ENCODE measurements at regions not wholly inside any gene's neighbourhood (a gene's known extent, or its start where the extent isn't known, plus 50 kb on each side); places are given as distances from the start of the nearest gene placed in this dataset.

GRCh38 chr5:133818869-133819600 lies 149.4 kb downstream of the C5orf15 start:
- H3K4me3 ChIP-seq (ENCODE audit: extremely low read depth, insufficient read depth, low read length, poor library complexity, severe bottlenecking), result no peak overlapping the region
- no peak overlapping the region for H3K27ac ChIP-seq (ENCODE audit: low read depth, low read length, severe bottlenecking)
- no peaks in the 10 kb centered on the region for H3K9me3 ChIP-seq (ENCODE audit: control insufficient read depth, low read length)
- 89 to 92% methylated on average over 7 to 9 of the region's 12 CpGs for WGBS, 2 experiments (ENCODE audit: insufficient coverage in 2 of 2)
- no peaks in the 10 kb centered on the region for H3K36me3 ChIP-seq (ENCODE audit: control insufficient read depth, insufficient read depth, low read length)
- H3K4me1 ChIP-seq (ENCODE audit: control insufficient read depth, insufficient read depth, low read length, poor library complexity, severe bottlenecking), result peaks cover 7% of the 10 kb centered on the region

GRCh38 chr5:133818031-133818431 lies 150.4 kb downstream of the C5orf15 start:
- no peaks in the 10 kb centered on the region for H3K9me3 ChIP-seq (ENCODE audit: control insufficient read depth, low read length)
- H3K36me3 ChIP-seq (ENCODE audit: control insufficient read depth, insufficient read depth, low read length), result no peaks in the 10 kb centered on the region
- no peak overlapping the region for H3K4me3 ChIP-seq (ENCODE audit: extremely low read depth, insufficient read depth, low read length, poor library complexity, severe bottlenecking)
- peaks cover 7% of the 10 kb centered on the region for H3K4me1 ChIP-seq (ENCODE audit: control insufficient read depth, insufficient read depth, low read length, poor library complexity, severe bottlenecking)
- no peak overlapping the region for H3K27ac ChIP-seq (ENCODE audit: low read depth, low read length, severe bottlenecking)
- WGBS, 2 experiments (ENCODE audit: insufficient coverage in 2 of 2), result 88 to 95% methylated on average over 5 of the region's 5 CpGs

- H3K36me3 ChIP-seq (ENCODE audit: control insufficient read depth, insufficient read depth, low read length), result no peaks in the 10 kb centered on the region
- H3K9me3 ChIP-seq (ENCODE audit: control insufficient read depth, low read length), result no peaks in the 10 kb centered on the region
- H3K4me3 ChIP-seq (ENCODE audit: extremely low read depth, insufficient read depth, low read length, poor library complexity, severe bottlenecking), result no peak overlapping the region
- WGBS, 2 experiments (ENCODE audit: insufficient coverage in 2 of 2), result 83 to 92% methylated on average over 1 to 2 of the region's 2 CpGs
- peaks cover 7% of the 10 kb centered on the region for H3K4me1 ChIP-seq (ENCODE audit: control insufficient read depth, insufficient read depth, low read length, poor library complexity, severe bottlenecking)
- H3K27ac ChIP-seq (ENCODE audit: low read depth, low read length, severe bottlenecking), result no peak overlapping the region
Measured at GRCh38 chr5:133817456-133817855, 151.0 kb downstream of the C5orf15 start.

GRCh38 chr5:133816791-133817190 lies 151.6 kb downstream of the C5orf15 start:
- H3K36me3 ChIP-seq (ENCODE audit: control insufficient read depth, insufficient read depth, low read length), result no peaks in the 10 kb centered on the region
- H3K4me3 ChIP-seq (ENCODE audit: extremely low read depth, insufficient read depth, low read length, poor library complexity, severe bottlenecking), result no peak overlapping the region
- H3K9me3 ChIP-seq (ENCODE audit: control insufficient read depth, low read length), result no peaks in the 10 kb centered on the region
- H3K4me1 ChIP-seq (ENCODE audit: control insufficient read depth, insufficient read depth, low read length, poor library complexity, severe bottlenecking), result peaks cover 7% of the 10 kb centered on the region
- H3K27ac ChIP-seq (ENCODE audit: low read depth, low read length, severe bottlenecking), result no peak overlapping the region
- 97 to 100% methylated on average over 5 of the region's 5 CpGs for WGBS, 2 experiments (ENCODE audit: insufficient coverage in 2 of 2)

GRCh38 chr5:133814152-133814551 lies 154.3 kb downstream of the C5orf15 start:
- no peak overlapping the region for H3K27ac ChIP-seq (ENCODE audit: low read depth, low read length, severe bottlenecking)
- H3K4me1 ChIP-seq (ENCODE audit: control insufficient read depth, insufficient read depth, low read length, poor library complexity, severe bottlenecking), result no peaks in the 10 kb centered on the region
- H3K9me3 ChIP-seq (ENCODE audit: control insufficient read depth, low read length), result no peaks in the 10 kb centered on the region
- H3K36me3 ChIP-seq (ENCODE audit: control insufficient read depth, insufficient read depth, low read length), result no peaks in the 10 kb centered on the region
- WGBS, 2 experiments (ENCODE audit: insufficient coverage in 2 of 2), result 82 to 96% methylated on average over 5 to 6 of the region's 8 CpGs
- no peak overlapping the region for H3K4me3 ChIP-seq (ENCODE audit: extremely low read depth, insufficient read depth, low read length, poor library complexity, severe bottlenecking)

GRCh38 chr5:133811168-133811567 lies 157.3 kb downstream of the C5orf15 start:
- no peak overlapping the region for H3K4me3 ChIP-seq (ENCODE audit: extremely low read depth, insufficient read depth, low read length, poor library complexity, severe bottlenecking)
- no peaks in the 10 kb centered on the region for H3K36me3 ChIP-seq (ENCODE audit: control insufficient read depth, insufficient read depth, low read length)
- H3K4me1 ChIP-seq (ENCODE audit: control insufficient read depth, insufficient read depth, low read length, poor library complexity, severe bottlenecking), result no peaks in the 10 kb centered on the region
- H3K27ac ChIP-seq (ENCODE audit: low read depth, low read length, severe bottlenecking), result no peak overlapping the region
- no peaks in the 10 kb centered on the region for H3K9me3 ChIP-seq (ENCODE audit: control insufficient read depth, low read length)
- WGBS, 2 experiments (ENCODE audit: insufficient coverage in 2 of 2), result 85 to 97% methylated on average over 2 to 3 of the region's 3 CpGs

GRCh38 chr5:133809801-133810200 lies 158.6 kb downstream of the C5orf15 start:
- Histone ChIP-seq H3K9me3 (ENCODE audit: control insufficient read depth, low read length) (no peaks in the 10 kb centered on the region), H3K36me3 (ENCODE audit: control insufficient read depth, insufficient read depth, low read length) (no peaks in the 10 kb centered on the region), H3K4me3 (ENCODE audit: extremely low read depth, insufficient read depth, low read length, poor library complexity, severe bottlenecking) (no peak overlapping the region), H3K4me1 (ENCODE audit: control insufficient read depth, insufficient read depth, low read length, poor library complexity, severe bottlenecking) (no peaks in the 10 kb centered on the region), H3K27ac (ENCODE audit: low read depth, low read length, severe bottlenecking) (no peak overlapping the region)
- WGBS, 2 experiments (ENCODE audit: insufficient coverage in 2 of 2), result 94 to 95% methylated on average over 2 of the region's 2 CpGs

GRCh38 chr5:133807348-133807747 lies 161.1 kb downstream of the C5orf15 start:
- Histone ChIP-seq H3K36me3 (ENCODE audit: control insufficient read depth, insufficient read depth, low read length) (no peaks in the 10 kb centered on the region), H3K9me3 (ENCODE audit: control insufficient read depth, low read length) (no peaks in the 10 kb centered on the region), H3K4me1 (ENCODE audit: control insufficient read depth, insufficient read depth, low read length, poor library complexity, severe bottlenecking) (no peaks in the 10 kb centered on the region), H3K27ac (ENCODE audit: low read depth, low read length, severe bottlenecking) (no peak overlapping the region), H3K4me3 (ENCODE audit: extremely low read depth, insufficient read depth, low read length, poor library complexity, severe bottlenecking) (no peak overlapping the region)
- WGBS, 2 experiments (ENCODE audit: insufficient coverage in 2 of 2), result 67 to 77% methylated on average over 4 of the region's 4 CpGs

GRCh38 chr5:133806847-133807246 lies 161.6 kb downstream of the C5orf15 start:
- Histone ChIP-seq H3K4me1 (ENCODE audit: control insufficient read depth, insufficient read depth, low read length, poor library complexity, severe bottlenecking) (no peaks in the 10 kb centered on the region), H3K4me3 (ENCODE audit: extremely low read depth, insufficient read depth, low read length, poor library complexity, severe bottlenecking) (no peak overlapping the region)
- whole genome bisulfite sequencing, 2 experiments (ENCODE audit: insufficient coverage in 2 of 2), result 100% methylated on average over 2 of the region's 3 CpGs

GRCh38 chr5:133801955-133802751 lies 166.3 kb downstream of the C5orf15 start:
- H3K9me3 ChIP-seq (ENCODE audit: control insufficient read depth, low read length), result no peaks in the 10 kb centered on the region
- H3K27ac ChIP-seq (ENCODE audit: low read depth, low read length, severe bottlenecking), result no peak overlapping the region
- no peak overlapping the region for H3K4me3 ChIP-seq (ENCODE audit: extremely low read depth, insufficient read depth, low read length, poor library complexity, severe bottlenecking)
- WGBS, 2 experiments (ENCODE audit: insufficient coverage in 2 of 2), result 87 to 90% methylated on average over 6 to 7 of the region's 8 CpGs
- no peaks in the 10 kb centered on the region for H3K36me3 ChIP-seq (ENCODE audit: control insufficient read depth, insufficient read depth, low read length)
- peaks cover 10% of the 10 kb centered on the region for H3K4me1 ChIP-seq (ENCODE audit: control insufficient read depth, insufficient read depth, low read length, poor library complexity, severe bottlenecking)

More at GRCh38 chr5:133806847-133807246, 161.6 kb downstream of the C5orf15 start:
- H3K9me3 ChIP-seq (ENCODE audit: control insufficient read depth, low read length), result no peaks in the 10 kb centered on the region
- no peaks in the 10 kb centered on the region for H3K36me3 ChIP-seq (ENCODE audit: control insufficient read depth, insufficient read depth, low read length)
- H3K27ac ChIP-seq (ENCODE audit: low read depth, low read length, severe bottlenecking), result no peak overlapping the region

GRCh38 chr5:133801431-133801830 lies 167.0 kb downstream of the C5orf15 start:
- WGBS, 2 experiments (ENCODE audit: insufficient coverage in 2 of 2), result 93 to 94% methylated on average over 4 of the region's 7 CpGs
- Histone ChIP-seq H3K36me3 (ENCODE audit: control insufficient read depth, insufficient read depth, low read length) (no peaks in the 10 kb centered on the region), H3K27ac (ENCODE audit: low read depth, low read length, severe bottlenecking) (no peak overlapping the region), H3K4me1 (ENCODE audit: control insufficient read depth, insufficient read depth, low read length, poor library complexity, severe bottlenecking) (peaks cover 17% of the 10 kb centered on the region), H3K4me3 (ENCODE audit: extremely low read depth, insufficient read depth, low read length, poor library complexity, severe bottlenecking) (no peak overlapping the region), H3K9me3 (ENCODE audit: control insufficient read depth, low read length) (no peaks in the 10 kb centered on the region)
